Fibroblast of mammary gland (primary cell): ENCODE measurements at regions not wholly inside any gene's neighbourhood (a gene's known extent, or its start where the extent isn't known, plus 50 kb on each side); places are given as distances from the start of the nearest gene placed in this dataset.

Experiments used
- DNase-seq: peaks from one replicate; pipeline ENCODE4 v3.0.0-alpha.2; 2010; ENCODE audit warnings: low read depth
- H3K4me3 ChIP-seq: 2 replicates; pipeline ENCODE4 v1.5.1; 2011; ENCODE audit warnings: low read depth, mild to moderate bottlenecking, low read length, moderate library complexity; ENCODE audit not compliant: control insufficient read depth
- CTCF ChIP-seq: conservative IDR thresholded peaks from 2 replicates; pipeline ENCODE4 v1.5.1; 2011; ENCODE audit warnings: low read depth, low read length, inconsistent platforms; ENCODE audit not compliant: control insufficient read depth, insufficient read depth

GRCh38 chr1:90411185-90411584, 305.9 kb downstream of the BARHL2 start:
- no peak for TF ChIP-seq CTCF
- no peak overlapping the region for H3K4me3 ChIP-seq
- DNase-seq = no peak

GRCh38 chr1:90407737-90408136, 309.4 kb downstream of the BARHL2 start:
- DNase-seq = no peak
- no peak overlapping the region for H3K4me3 ChIP-seq
- TF ChIP-seq CTCF = no peak

DNA sequence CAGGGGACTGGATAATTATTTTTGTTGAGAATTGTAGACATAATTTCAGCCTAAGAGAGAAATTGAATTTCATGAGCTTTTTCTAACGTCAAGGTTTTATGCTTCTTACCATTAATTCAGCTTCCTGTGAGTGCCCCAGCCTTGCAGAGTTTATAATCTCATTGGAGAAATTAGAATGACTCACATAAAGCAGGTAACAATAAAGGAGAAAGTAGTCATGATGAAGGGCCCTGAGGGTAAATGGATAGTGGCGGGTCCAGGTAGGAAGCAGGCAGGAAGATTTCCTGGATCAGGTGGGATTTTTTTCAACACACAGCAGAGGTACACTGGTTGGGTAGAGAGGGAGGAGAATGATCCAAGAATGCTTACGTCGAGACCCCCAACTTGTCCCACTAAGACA, 311.4 kb downstream of the BARHL2 start:
- no peak overlapping the region for H3K4me3 ChIP-seq
- TF ChIP-seq CTCF = no peak
- no peak for DNase-seq

DNA sequence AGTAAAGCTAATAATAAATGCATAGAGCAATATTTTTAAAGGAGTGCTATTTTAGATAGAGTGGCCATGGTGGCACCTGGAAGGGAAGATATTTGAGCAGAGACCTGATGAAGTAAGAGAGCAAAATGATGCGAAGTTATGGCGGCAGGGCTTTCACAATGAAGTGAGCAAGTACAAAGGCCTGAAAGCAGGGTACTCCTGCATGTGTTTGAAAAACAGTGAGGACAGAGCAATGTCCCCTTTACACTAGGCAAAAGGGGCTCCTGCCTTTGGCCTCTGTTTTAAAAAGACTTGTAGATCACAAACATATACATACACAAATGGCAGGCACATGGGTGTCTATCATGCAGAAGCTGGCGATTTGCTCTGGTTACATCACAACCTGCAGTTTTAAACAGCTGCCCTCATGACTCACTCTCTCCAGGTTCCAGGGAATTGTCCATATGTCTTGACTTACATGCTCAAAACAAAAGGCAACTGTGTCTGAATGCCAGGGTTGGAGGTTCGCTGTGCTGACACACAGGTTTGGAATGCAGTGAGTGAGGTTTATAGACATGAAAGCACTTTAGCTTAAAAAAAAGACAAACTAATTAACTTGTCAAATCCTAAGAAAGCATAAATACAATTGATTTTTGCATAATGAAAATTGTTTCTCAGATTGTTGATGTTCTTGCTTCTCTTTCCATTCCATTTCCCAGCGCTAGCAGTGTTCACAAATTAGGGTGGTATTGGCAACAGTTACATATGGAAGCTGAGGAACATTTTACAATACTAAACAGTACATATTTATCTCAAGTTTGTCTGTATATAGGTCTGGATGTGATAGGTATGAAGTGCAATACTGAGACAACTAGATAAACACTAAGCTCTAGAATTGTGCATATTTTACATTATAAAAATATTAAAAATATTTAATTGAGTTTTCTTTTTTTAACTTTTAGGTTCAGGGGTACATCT, 313.9 kb downstream of the BARHL2 start:
- H3K4me3 ChIP-seq = no peak overlapping the region
- peak; percentile 94 for DNase-seq
- no peak for TF ChIP-seq CTCF

GRCh38 chr1:90400131-90400530, 317.0 kb downstream of the BARHL2 start:
- TF ChIP-seq CTCF = no peak
- no peak overlapping the region for H3K4me3 ChIP-seq
- peak; percentile 8 for DNase-seq

DNA sequence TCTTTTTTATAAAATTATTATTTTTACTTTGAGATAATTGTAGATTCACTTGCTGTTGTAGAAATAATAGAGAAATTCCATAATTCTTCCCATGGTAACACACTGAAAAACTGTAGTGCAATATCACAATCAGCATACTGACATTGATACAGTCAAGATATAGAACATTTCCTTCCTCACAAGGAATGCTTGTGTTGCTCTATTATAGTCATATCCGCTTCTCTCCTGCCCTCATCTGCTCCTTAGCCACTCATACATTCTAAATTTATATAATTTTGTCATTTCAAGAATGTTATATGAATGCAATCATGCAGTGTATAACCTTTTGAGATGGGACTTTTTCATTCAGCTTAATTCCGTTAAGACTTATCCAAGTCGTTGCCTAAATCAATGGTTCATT, 320.2 kb downstream of the BARHL2 start:
- no peak for DNase-seq
- no peak for TF ChIP-seq CTCF
- no peak overlapping the region for H3K4me3 ChIP-seq
